ENCODE measurements at regions not wholly inside any gene's neighbourhood (a gene's known extent, or its start where the extent isn't known, plus 50 kb on each side); places are given as distances from the start of the nearest gene placed in this dataset.

DNA sequence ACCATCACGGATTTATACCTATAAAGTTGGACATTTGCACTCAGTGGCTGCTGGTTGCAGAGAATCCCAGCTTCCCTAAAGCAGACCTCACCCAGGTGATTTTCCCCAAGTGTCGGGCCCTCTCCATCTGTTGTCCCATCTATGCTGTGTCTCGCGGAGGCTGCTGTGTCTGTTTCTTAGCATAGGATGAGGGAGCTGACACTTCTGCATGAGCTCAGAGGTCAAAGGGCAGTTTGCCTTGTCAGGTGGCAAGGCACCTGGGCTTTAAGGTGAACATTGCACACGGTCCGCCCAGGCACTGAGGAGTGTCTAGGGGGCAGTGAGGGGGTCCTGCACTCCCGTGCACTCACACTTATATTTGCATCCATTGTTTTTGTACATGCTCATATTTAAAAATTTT lies 151.6 kb downstream of the ZIC5 start:
- TF ChIP-seq, protein P1, sequence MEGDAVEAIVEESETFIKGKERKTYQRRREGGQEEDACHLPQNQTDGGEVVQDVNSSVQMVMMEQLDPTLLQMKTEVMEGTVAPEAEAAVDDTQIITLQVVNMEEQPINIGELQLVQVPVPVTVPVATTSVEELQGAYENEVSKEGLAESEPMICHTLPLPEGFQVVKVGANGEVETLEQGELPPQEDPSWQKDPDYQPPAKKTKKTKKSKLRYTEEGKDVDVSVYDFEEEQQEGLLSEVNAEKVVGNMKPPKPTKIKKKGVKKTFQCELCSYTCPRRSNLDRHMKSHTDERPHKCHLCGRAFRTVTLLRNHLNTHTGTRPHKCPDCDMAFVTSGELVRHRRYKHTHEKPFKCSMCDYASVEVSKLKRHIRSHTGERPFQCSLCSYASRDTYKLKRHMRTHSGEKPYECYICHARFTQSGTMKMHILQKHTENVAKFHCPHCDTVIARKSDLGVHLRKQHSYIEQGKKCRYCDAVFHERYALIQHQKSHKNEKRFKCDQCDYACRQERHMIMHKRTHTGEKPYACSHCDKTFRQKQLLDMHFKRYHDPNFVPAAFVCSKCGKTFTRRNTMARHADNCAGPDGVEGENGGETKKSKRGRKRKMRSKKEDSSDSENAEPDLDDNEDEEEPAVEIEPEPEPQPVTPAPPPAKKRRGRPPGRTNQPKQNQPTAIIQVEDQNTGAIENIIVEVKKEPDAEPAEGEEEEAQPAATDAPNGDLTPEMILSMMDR (IDR thresholded peaks at IDR 0.05) = no peak
- no peak for TF ChIP-seq POLR2A (IDR thresholded peaks at IDR 0.05)
